ENCODE measurements at regions not wholly inside any gene's neighbourhood (a gene's known extent, or its start where the extent isn't known, plus 50 kb on each side); places are given as distances from the start of the nearest gene placed in this dataset.
"Not testable (repeated sequence)": the region's sequence is repeated elsewhere in the genome, so short reads cannot be mapped to it uniquely, and the experiment has no call there.

- no peak for DNase-seq (ENCODE audit: low read depth)
Observed at GRCh38 chr5:154546719-154547118, 68.7 kb upstream of the HAND1 start.

GRCh38 chr5:154544646-154545045 is 66.6 kb upstream of the HAND1 start:
- DNase-seq (ENCODE audit: low read depth) = no peak

DNA sequence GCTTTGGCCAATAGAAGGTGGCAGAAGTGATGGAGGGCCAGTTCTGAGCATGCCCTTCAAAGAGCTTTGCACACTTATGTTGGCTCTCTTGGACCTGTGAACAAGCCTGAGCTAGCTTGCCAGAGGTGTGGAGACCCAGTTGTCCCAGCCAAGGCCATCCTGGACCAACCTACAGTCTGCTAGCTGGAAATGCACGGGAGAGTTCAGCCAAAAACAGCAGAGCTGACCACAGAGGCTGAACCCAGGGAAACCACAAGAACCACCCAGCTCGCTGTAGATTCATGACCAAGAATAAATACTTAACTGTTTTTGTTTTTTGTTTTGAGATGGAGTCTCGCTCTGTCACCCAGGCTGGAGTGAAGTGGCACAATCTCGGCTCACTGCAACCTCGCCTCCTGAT is 65.4 kb upstream of the HAND1 start:
- no peak for DNase-seq (ENCODE audit: low read depth)

DNA sequence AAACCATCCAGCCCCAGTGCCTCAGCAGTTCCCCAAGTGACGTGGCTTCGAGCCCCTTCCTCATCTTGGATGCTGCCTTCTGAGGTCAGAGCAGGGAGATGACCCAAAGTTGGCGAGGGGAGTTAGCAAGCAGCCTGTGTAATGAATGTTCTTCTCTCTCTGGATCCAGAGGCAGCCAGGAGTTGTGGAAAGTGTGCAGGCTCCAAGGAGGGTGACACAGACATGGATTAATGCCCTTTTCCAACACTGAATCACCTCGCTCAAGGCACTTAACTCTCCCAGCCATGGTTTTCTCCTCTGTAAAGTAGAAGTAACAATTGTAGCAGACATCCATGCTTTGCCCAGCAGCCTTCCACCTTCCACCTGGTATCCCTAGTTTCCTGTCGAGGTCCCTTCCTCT is 64.6 kb upstream of the HAND1 start:
- DNase-seq (ENCODE audit: low read depth) = no peak

DNA sequence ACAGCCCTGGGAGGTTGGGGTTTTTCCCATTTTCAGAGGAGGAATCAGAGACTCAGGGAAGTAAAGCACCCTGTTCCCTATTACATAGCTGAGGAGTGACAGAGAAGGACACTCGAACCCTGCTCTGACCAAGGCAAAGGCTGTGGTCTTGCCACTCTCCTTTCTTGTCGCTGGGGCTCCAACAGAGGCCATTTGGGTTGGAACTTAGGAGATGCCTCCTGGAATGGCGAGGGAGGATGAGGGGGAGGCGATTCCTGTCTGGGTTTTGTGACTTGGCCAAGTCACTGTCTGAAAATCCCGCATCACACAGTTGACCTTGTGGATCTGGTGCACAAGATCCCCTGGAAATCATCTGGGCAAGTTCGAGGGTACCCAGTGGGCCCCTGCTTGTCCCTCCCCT is 64.0 kb upstream of the HAND1 start:
- no peak for DNase-seq (ENCODE audit: low read depth)

DNA sequence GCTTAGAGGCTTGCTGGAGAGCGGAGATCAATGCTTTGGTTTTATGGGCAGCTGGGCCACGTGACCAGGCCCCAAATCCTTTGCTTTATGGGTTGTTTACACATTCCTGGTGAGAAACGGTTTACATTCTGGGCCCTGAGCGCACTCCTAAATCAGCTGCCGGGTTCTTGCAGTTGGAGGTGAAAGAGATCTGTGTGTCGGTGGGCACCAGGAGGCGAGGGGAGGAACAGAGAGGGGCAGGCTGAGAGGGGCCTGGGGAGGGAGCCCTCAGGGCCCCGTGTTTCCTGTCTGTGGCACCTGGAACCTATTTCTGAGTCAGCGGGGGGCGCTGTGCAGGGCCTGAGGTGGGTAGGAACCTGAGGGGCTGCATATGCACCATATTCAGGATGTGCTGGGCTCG is 63.5 kb upstream of the HAND1 start:
- DNase-seq (ENCODE audit: low read depth) = no peak

DNA sequence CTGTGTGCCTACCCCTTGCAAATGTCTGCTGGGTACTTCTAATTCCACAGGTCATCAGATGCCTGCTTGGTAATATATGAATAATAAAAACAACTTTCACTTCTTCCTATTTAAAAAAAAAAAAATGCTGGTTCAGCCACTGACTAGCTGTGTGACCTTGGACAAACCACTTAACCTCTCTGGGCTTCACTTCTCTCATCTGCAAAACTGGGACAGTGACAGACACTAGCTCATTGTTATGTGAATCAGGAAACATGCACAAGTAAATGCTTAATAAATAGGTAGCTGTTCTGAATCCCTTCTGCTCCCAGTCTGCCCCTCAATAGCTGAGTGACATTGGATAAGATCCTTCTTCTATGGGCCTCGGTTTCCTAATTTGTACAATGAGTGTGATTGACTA is 62.6 kb upstream of the HAND1 start:
- DNase-seq (ENCODE audit: low read depth) = no peak

- no peak for DNase-seq (ENCODE audit: low read depth)
Observed at GRCh38 chr5:154538492-154538891, 60.5 kb upstream of the HAND1 start.

DNA sequence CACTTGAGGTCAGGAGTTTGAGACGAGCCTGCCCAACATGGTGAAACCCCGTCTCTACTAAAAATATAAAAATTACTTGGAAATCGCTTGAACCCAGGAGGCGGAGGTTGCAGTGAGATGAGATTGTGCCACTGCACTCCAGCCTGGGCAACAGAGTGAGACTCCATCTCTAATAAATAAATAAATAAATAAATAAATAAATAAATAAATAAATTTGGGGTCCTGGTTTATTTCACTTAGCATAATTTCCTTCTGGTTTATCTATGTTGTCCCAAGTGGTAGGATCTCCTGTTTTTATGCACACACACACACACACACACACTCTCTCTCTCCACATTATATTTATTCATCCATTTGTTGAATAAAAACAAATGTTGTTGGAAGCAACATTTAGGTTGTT is 58.4 kb upstream of the HAND1 start:
- not testable (repeated sequence) for DNase-seq (ENCODE audit: low read depth)

- DNase-seq (ENCODE audit: low read depth) = no peak
Observed at GRCh38 chr5:154535535-154535934, 57.5 kb upstream of the HAND1 start.

- no peak for DNase-seq (ENCODE audit: low read depth)
Observed at GRCh38 chr5:154534457-154535050, 56.5 kb upstream of the HAND1 start.

GRCh38 chr5:154529282-154529681 is 51.3 kb upstream of the HAND1 start:
- DNase-seq (ENCODE audit: low read depth) = no peak

DNA sequence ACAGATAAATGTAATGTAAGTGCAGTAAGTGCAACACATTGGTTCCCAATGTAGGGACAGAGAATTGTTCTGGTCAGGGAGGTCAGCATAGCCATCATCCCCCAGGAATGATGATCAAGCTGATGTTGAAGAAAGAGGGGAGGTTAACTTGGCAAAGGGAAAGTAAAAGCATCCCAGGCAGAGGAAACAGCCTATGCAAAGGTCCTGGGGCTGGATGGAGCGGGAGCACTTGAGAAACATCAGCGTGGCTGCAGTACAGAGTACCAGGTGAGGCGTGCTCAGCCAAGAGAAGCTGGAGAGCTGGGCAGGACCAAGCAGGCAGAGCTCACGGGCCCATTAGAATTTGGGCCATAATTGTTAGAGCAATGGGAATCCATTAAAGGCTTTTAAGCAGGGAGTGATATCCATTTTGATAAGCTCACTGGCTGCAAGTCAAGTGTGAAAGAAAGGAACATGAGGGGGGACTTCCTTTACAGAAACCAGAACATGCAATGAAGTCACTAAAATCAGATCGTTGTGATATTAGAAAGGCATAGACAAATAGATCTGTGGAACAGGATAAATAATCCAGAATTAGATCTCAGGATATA is 50.1 kb upstream of the HAND1 start:
- no peak for DNase-seq (ENCODE audit: low read depth)
